Retinal pigment epithelial cell (primary cell): ENCODE measurements at regions not wholly inside any gene's neighbourhood (a gene's known extent, or its start where the extent isn't known, plus 50 kb on each side); places are given as distances from the start of the nearest gene placed in this dataset.

Experiments
- DNase-seq: peaks from one replicate; pipeline ENCODE4 v3.0.0-alpha.2; 2010; ENCODE audit warnings: low read depth
- H3K4me3 ChIP-seq: 2 replicates; pipeline ENCODE4 v1.5.1; 2011; ENCODE audit warnings: mild to moderate bottlenecking, low read length, control low read depth, moderate library complexity
- CTCF ChIP-seq: conservative IDR thresholded peaks from 2 replicates; pipeline ENCODE4 v1.5.1; 2011; ENCODE audit warnings: low read depth, low read length, control low read depth, inconsistent platforms

DNA sequence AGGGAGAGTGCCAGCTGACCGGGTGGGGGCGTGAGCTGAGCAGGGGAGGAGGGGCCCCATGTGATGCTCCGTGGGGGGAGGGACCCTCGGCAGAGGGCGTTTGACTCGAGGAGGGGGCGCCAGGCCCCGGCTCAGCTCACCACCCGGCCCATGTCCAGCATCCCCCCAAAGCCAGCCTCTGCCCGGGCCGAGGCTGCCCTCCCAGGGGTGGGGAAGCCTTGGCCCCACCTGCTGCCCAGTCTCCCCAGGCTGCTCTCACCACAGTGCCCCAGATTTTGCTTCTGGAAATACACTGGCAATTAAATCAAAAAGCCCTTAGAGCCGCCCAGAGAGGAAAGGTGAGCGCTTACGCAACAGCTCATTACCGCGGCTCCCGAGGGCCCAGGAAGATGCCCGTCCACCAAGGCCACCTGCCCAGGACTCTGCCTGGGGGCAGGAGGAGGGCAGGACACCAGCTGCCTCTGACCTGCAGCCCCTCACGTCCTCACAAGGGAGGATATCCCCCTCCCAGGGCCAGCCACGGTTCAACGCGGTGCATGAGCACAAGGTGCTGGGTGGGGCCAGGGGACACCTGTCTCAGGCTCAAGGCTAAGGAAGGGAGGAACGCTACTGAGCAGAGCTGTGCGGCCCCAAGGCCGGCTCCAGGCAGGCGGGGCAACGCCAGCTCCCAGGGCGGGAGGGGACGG lies 70.0 kb upstream of the INPP5A start:
- TF ChIP-seq CTCF, result no peak
- H3K4me3 ChIP-seq, result no peak overlapping the region

GRCh38 chr10:132468216-132468615 lies 69.4 kb upstream of the INPP5A start:
- TF ChIP-seq CTCF, result no peak
- no peak overlapping the region for H3K4me3 ChIP-seq
- no peak for DNase-seq

More for the DNA sequence above, 70.0 kb upstream of the INPP5A start:
- DNase-seq, result no peak

GRCh38 chr10:132468651-132469050 lies 68.9 kb upstream of the INPP5A start:
- no peak overlapping the region for H3K4me3 ChIP-seq
- TF ChIP-seq CTCF, result no peak
- no peak for DNase-seq

DNA sequence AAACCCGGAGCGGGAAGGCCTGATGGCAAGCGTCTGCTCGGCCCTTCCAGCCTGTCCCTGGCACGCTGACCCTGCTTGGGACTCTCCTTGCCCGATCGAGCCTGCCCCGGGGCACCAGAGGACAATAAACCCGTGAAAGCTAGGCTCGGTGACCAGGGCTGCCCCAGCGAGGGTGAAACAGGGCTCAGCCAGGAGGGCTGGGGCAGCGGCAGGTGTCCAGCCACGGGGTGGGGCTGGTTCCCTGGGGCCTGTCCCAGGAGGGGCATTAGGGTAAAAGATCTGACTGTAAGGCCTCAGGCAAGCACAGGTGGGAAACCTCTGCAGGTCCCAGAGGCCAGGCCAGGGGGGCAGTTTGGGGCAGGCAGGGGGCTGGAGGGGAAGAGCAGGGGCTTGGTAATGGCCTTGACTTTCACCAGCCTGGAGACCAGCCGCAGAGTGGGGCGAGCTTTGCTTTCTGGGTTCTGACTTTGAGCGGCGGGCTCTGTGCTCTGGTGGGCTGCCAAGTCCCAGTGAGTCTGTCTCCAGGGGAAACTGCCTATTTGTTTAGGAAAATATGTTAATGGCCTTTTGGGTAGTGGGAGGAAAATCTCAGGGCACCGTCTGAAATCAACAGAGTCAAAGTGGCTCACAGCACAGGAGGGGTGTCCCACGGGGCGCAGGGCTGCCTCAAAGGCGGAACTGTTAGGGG lies 68.2 kb upstream of the INPP5A start:
- DNase-seq, result no peak
- no peak overlapping the region for H3K4me3 ChIP-seq
- no peak for TF ChIP-seq CTCF

DNA sequence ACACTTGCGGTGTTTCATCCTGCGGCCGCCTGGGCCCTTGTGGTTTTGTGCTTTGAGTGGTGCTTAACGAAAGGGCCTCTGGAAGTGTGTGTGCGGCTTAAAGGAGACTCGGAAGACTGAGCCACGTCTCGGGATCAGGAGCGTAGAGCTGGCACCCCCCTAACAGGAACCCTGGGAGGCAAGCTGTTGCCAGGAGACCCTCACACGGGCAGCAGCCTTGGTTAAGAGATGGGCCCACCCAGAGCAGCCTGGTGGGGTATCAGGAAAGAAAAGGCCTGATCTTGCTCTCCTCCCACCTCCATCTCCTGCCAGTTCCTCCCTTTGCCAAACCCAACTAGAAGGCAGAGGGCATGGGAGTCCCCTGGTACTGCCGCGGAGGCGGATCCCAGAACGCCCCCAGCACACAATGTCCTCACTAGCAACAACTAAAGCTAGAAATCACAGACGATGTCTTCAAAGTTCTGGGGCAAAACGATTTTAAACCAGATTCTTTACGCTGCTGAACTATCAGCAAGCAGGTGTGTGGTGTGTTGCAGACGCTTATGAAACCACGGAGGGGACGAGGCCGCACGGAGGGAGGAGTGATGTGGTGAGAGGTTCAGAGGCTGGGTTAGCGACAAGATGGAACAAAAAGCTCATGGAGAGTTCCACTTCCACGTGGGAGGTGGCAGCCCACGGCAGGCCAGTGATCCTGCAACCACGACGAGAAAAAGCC lies 67.0 kb upstream of the INPP5A start:
- DNase-seq, result no peak

GRCh38 chr10:132471125-132471451 lies 66.5 kb upstream of the INPP5A start:
- no peak for DNase-seq
- TF ChIP-seq CTCF, result no peak
- no peak overlapping the region for H3K4me3 ChIP-seq

More for the DNA sequence above, 67.0 kb upstream of the INPP5A start:
- TF ChIP-seq CTCF, result no peak
- no peak overlapping the region for H3K4me3 ChIP-seq
